Neuron (in vitro differentiated cells): ENCODE measurements at regions not wholly inside any gene's neighbourhood (a gene's known extent, or its start where the extent isn't known, plus 50 kb on each side); places are given as distances from the start of the nearest gene placed in this dataset.

Experiments used
- H2AFZ ChIP-seq: one replicate; pipeline ENCODE4 v1.6.1; 2013; ENCODE audit warnings: low read depth, mild to moderate bottlenecking, inconsistent platforms, low read length, moderate library complexity
- H3K27me3 ChIP-seq: one replicate; pipeline ENCODE4 v1.6.1; 2013; ENCODE audit warnings: low read length; ENCODE audit not compliant: insufficient read depth
- H3K36me3 ChIP-seq: one replicate; pipeline ENCODE4 v1.6.1; 2013; ENCODE audit warnings: low read length; ENCODE audit not compliant: insufficient read depth
- H3K4me1 ChIP-seq: one replicate; pipeline ENCODE4 v1.6.1; 2013; ENCODE audit warnings: low read length; ENCODE audit not compliant: insufficient read depth
- H3K4me3 ChIP-seq: 2 replicates; pipeline ENCODE4 v1.5.1; 2013; ENCODE audit warnings: mild to moderate bottlenecking, low read length, moderate library complexity
- H3K9me3 ChIP-seq: one replicate; pipeline ENCODE4 v1.6.1; 2013; ENCODE audit warnings: low read length

GRCh38 chr6:166106076-166106686, 61.5 kb downstream of the TBXT start:
- peaks cover 2% of the 10 kb centered on the region for H3K9me3 ChIP-seq
- H3K36me3 ChIP-seq, result no peaks in the 10 kb centered on the region
- H3K27me3 ChIP-seq, result no peaks in the 10 kb centered on the region
- H3K4me1 ChIP-seq, result no peaks in the 10 kb centered on the region
- no peak overlapping the region for H2AFZ ChIP-seq
- no peak overlapping the region for H3K4me3 ChIP-seq

GRCh38 chr6:166105341-166106075, 62.1 kb downstream of the TBXT start:
- Histone ChIP-seq H3K36me3 (no peaks in the 10 kb centered on the region), H2AFZ (no peak overlapping the region), H3K27me3 (no peaks in the 10 kb centered on the region), H3K4me1 (no peaks in the 10 kb centered on the region), H3K4me3 (no peak overlapping the region), H3K9me3 (peaks cover 2% of the 10 kb centered on the region)

- Histone ChIP-seq H3K9me3 (peaks cover 2% of the 10 kb centered on the region), H3K36me3 (no peaks in the 10 kb centered on the region), H3K4me1 (no peaks in the 10 kb centered on the region), H3K27me3 (no peaks in the 10 kb centered on the region), H3K4me3 (no peak overlapping the region), H2AFZ (no peak overlapping the region)
These were observed 62.8 kb downstream of the TBXT start for GRCh38 chr6:166104872-166105271.

GRCh38 chr6:166104107-166104506, 63.5 kb downstream of the TBXT start:
- H3K4me1 ChIP-seq, result no peaks in the 10 kb centered on the region

GRCh38 chr6:166101819-166102419, 65.7 kb downstream of the TBXT start:
- Histone ChIP-seq H2AFZ (no peak overlapping the region), H3K4me1 (no peaks in the 10 kb centered on the region), H3K27me3 (no peaks in the 10 kb centered on the region), H3K4me3 (no peak overlapping the region), H3K36me3 (no peaks in the 10 kb centered on the region), H3K9me3 (peaks cover 2% of the 10 kb centered on the region)

More at GRCh38 chr6:166104107-166104506, 63.5 kb downstream of the TBXT start:
- Histone ChIP-seq H3K4me3 (no peak overlapping the region), H3K36me3 (no peaks in the 10 kb centered on the region), H3K9me3 (peaks cover 2% of the 10 kb centered on the region), H2AFZ (no peak overlapping the region), H3K27me3 (no peaks in the 10 kb centered on the region)

- Histone ChIP-seq H3K4me3 (no peak overlapping the region), H2AFZ (no peak overlapping the region), H3K27me3 (no peaks in the 10 kb centered on the region)
These were observed 69.6 kb downstream of the TBXT start for GRCh38 chr6:166097914-166098522.

GRCh38 chr6:166087852-166088251, 79.8 kb downstream of the TBXT start:
- Histone ChIP-seq H3K9me3 (no peaks in the 10 kb centered on the region), H2AFZ (no peak overlapping the region), H3K4me1 (no peaks in the 10 kb centered on the region), H3K27me3 (no peaks in the 10 kb centered on the region), H3K4me3 (no peak overlapping the region), H3K36me3 (no peaks in the 10 kb centered on the region)

More at GRCh38 chr6:166097914-166098522, 69.6 kb downstream of the TBXT start:
- no peaks in the 10 kb centered on the region for H3K4me1 ChIP-seq
- H3K36me3 ChIP-seq, result no peaks in the 10 kb centered on the region
- H3K9me3 ChIP-seq, result peaks cover 2% of the 10 kb centered on the region

GRCh38 chr6:166087246-166087645, 80.4 kb downstream of the TBXT start:
- no peaks in the 10 kb centered on the region for H3K36me3 ChIP-seq
- no peak overlapping the region for H3K4me3 ChIP-seq
- H3K27me3 ChIP-seq, result no peaks in the 10 kb centered on the region
- no peaks in the 10 kb centered on the region for H3K4me1 ChIP-seq
- no peaks in the 10 kb centered on the region for H3K9me3 ChIP-seq
- H2AFZ ChIP-seq, result no peak overlapping the region

GRCh38 chr6:166085500-166085899, 82.2 kb downstream of the TBXT start:
- H3K4me1 ChIP-seq, result no peaks in the 10 kb centered on the region
- no peaks in the 10 kb centered on the region for H3K36me3 ChIP-seq
- no peak overlapping the region for H3K4me3 ChIP-seq
- no peak overlapping the region for H2AFZ ChIP-seq
- H3K27me3 ChIP-seq, result no peaks in the 10 kb centered on the region
- H3K9me3 ChIP-seq, result no peaks in the 10 kb centered on the region

GRCh38 chr6:166084951-166085350, 82.7 kb downstream of the TBXT start:
- no peaks in the 10 kb centered on the region for H3K27me3 ChIP-seq
- H3K4me1 ChIP-seq, result no peaks in the 10 kb centered on the region
- H3K4me3 ChIP-seq, result no peak overlapping the region
- no peaks in the 10 kb centered on the region for H3K36me3 ChIP-seq
- no peaks in the 10 kb centered on the region for H3K9me3 ChIP-seq
- H2AFZ ChIP-seq, result no peak overlapping the region

GRCh38 chr6:166079841-166080240, 87.8 kb downstream of the TBXT start:
- peaks cover 4% of the 10 kb centered on the region for H3K27me3 ChIP-seq
- no peak overlapping the region for H2AFZ ChIP-seq
- no peaks in the 10 kb centered on the region for H3K36me3 ChIP-seq
- H3K4me1 ChIP-seq, result no peaks in the 10 kb centered on the region
- H3K4me3 ChIP-seq, result no peak overlapping the region
- no peaks in the 10 kb centered on the region for H3K9me3 ChIP-seq

- Histone ChIP-seq H3K36me3 (no peaks in the 10 kb centered on the region), H2AFZ (no peak overlapping the region), H3K4me1 (no peaks in the 10 kb centered on the region), H3K4me3 (no peak overlapping the region), H3K9me3 (no peaks in the 10 kb centered on the region), H3K27me3 (peaks cover 6% of the 10 kb centered on the region)
These were observed 89.4 kb downstream of the TBXT start for GRCh38 chr6:166078294-166078693.

- Histone ChIP-seq H3K27me3 (peaks cover 6% of the 10 kb centered on the region), H3K4me3 (no peak overlapping the region), H3K9me3 (no peaks in the 10 kb centered on the region), H3K36me3 (no peaks in the 10 kb centered on the region), H3K4me1 (no peaks in the 10 kb centered on the region), H2AFZ (no peak overlapping the region)
These were observed 91.0 kb downstream of the TBXT start for GRCh38 chr6:166076625-166077024.
